ENCODE measurements at regions not wholly inside any gene's neighbourhood (a gene's known extent, or its start where the extent isn't known, plus 50 kb on each side); places are given as distances from the start of the nearest gene placed in this dataset.

DNA sequence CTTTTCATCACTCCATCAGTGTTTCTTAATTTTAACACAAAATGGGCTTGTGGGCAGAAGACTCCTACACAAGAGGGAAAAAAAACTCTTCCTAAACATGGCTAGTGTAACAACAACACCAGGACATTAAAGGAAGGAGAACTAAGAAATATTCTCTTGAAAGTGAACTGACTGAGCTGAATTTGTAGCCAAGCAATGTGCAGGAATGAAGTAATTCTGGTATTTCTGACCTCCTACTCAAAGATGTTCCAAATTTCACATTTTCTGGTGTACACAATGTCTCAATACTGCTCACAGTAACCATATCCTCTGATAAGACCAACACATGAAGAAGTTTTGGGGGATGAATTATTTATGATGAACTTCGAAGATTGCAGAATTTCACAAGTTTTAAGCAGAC lies 357.3 kb downstream of the DUSP6 start:
- TF ChIP-seq CTCF (IDR thresholded peaks at IDR 0.05) = no peak
- no peaks in the 10 kb centered on the region for H3K4me1 ChIP-seq (ENCODE audit: control insufficient read depth in 1 of 2, low read depth in 2 of 2)
- no peaks in the 10 kb centered on the region for H3K36me3 ChIP-seq
- no peak overlapping the region for H3K4me3 ChIP-seq
- no peaks in the 10 kb centered on the region for H3K9me3 ChIP-seq
- no peak for DNase-seq (ENCODE audit: low spot score)
- H3K27ac ChIP-seq = no peak overlapping the region
- H3K27me3 ChIP-seq (replicated peaks; ENCODE audit: insufficient read depth) = no peaks in the 10 kb centered on the region
- no peak for ATAC-seq (ENCODE audit: insufficient number of reproducible peaks, low FRiP score, low read depth)

GRCh38 chr12:88994537-88994936 lies 357.8 kb downstream of the DUSP6 start:
- Histone ChIP-seq H3K27ac (no peak overlapping the region), H3K36me3 (no peaks in the 10 kb centered on the region), H3K4me1 (ENCODE audit: control insufficient read depth in 1 of 2, low read depth in 2 of 2) (no peaks in the 10 kb centered on the region), H3K9me3 (no peaks in the 10 kb centered on the region), H3K4me3 (no peak overlapping the region), H3K27me3 (replicated peaks; ENCODE audit: insufficient read depth) (no peaks in the 10 kb centered on the region)
- DNase-seq (ENCODE audit: low spot score) (no peak), ATAC-seq (ENCODE audit: insufficient number of reproducible peaks, low FRiP score, low read depth) (no peak)
- TF ChIP-seq CTCF (IDR thresholded peaks at IDR 0.05) = no peak

DNA sequence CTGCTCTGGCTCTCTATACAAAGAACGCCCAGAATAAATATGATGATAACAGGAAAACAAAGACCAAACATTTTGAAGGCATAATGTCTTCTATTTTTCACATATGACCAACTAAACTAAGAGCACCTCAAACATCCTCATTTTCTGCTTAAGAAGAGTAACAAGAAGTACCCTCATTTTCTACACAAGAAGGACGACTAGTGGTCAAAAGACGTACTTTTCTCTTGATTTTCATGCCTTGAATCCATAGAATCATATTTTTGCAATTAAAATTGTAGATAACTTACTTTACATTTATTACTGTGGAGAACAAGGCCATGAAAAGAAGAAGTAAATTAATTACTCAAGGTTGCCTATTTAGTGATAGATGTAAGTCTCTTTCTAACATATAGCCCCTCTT lies 358.6 kb downstream of the DUSP6 start:
- H3K27me3 ChIP-seq (replicated peaks; ENCODE audit: insufficient read depth) = no peaks in the 10 kb centered on the region
- H3K9me3 ChIP-seq = no peaks in the 10 kb centered on the region
- no peak overlapping the region for H3K27ac ChIP-seq
- ATAC-seq (ENCODE audit: insufficient number of reproducible peaks, low FRiP score, low read depth) = no peak
- peak; percentile 45 for TF ChIP-seq CTCF (IDR thresholded peaks at IDR 0.05)
- no peaks in the 10 kb centered on the region for H3K36me3 ChIP-seq
- H3K4me1 ChIP-seq (ENCODE audit: control insufficient read depth in 1 of 2, low read depth in 2 of 2) = no peaks in the 10 kb centered on the region
- no peak for DNase-seq (ENCODE audit: low spot score)
- H3K4me3 ChIP-seq = no peak overlapping the region

DNA sequence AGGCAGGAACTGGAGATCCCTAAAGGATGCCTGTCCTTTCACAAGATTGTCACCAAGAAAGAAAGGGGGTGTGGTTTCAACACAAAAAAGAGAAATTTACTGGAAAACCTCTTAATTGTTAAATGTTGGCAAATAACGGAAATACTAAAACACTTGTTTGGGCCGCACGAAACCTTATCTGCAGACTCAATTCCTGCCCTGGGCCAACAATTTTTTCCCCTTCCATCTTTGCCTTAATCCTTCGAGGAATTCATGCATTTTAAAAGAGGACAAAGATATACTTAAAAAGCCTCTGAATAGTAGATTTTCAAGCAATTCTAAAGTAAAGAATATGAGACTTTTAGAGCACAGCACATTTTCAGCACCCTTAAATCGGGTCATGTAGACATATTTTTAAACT lies 366.2 kb downstream of the DUSP6 start:
- no peaks in the 10 kb centered on the region for H3K27me3 ChIP-seq (replicated peaks; ENCODE audit: insufficient read depth)
- DNase-seq (ENCODE audit: low spot score) (no peak), ATAC-seq (ENCODE audit: insufficient number of reproducible peaks, low FRiP score, low read depth) (no peak)
- TF ChIP-seq CTCF (IDR thresholded peaks at IDR 0.05) = no peak
- H3K9me3 ChIP-seq = no peaks in the 10 kb centered on the region
- H3K4me3 ChIP-seq = no peak overlapping the region
- no peaks in the 10 kb centered on the region for H3K36me3 ChIP-seq
- no peak overlapping the region for H3K27ac ChIP-seq
- H3K4me1 ChIP-seq (ENCODE audit: control insufficient read depth in 1 of 2, low read depth in 2 of 2) = peaks cover 0 to 12% of the 10 kb centered on the region in 2 donors

- Histone ChIP-seq H3K9me3 (no peaks in the 10 kb centered on the region), H3K36me3 (no peaks in the 10 kb centered on the region), H3K4me1 (ENCODE audit: control insufficient read depth in 1 of 2, low read depth in 2 of 2) (peaks cover 0 to 12% of the 10 kb centered on the region in 2 donors), H3K27ac (no peak overlapping the region), H3K27me3 (replicated peaks; ENCODE audit: insufficient read depth) (no peaks in the 10 kb centered on the region), H3K4me3 (no peak overlapping the region)
- TF ChIP-seq CTCF (IDR thresholded peaks at IDR 0.05) = no peak
- DNase-seq (ENCODE audit: low spot score) (no peak), ATAC-seq (ENCODE audit: insufficient number of reproducible peaks, low FRiP score, low read depth) (no peak)
Measured at GRCh38 chr12:88985631-88986030, 366.7 kb downstream of the DUSP6 start.

Data from thoracic aorta (tissue), 2 donors.